ENCODE measurements at regions not wholly inside any gene's neighbourhood (a gene's known extent, or its start where the extent isn't known, plus 50 kb on each side); places are given as distances from the start of the nearest gene placed in this dataset.

DNA sequence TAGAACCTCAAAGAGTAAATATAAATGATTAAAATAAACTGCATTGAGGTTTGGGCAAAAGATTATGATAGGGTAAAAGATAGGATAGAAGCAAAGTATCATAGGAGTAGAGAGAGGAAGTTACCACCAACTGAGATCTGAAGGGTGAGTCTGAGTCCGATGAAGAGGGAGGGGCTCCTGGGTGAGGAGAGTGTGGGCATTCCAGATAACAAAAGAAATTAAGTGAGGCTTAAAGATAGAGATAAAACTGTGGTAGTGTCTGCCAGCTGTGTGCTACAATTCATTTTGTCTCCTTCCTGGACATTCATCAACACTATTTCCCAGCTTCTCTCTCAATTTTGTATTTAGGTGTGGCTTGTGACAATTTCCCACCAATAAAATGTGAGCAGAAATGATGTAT lies 343.0 kb upstream of the PLSCR5 start:
- Histone ChIP-seq H3K9ac (ENCODE audit: control insufficient read depth, insufficient read depth, low read length) (no peak overlapping the region), H3K4me1 (ENCODE audit: control insufficient read depth, insufficient read depth, low read length) (no peaks in the 10 kb centered on the region), H3K4me2 (ENCODE audit: control insufficient read depth, insufficient read depth) (no peak overlapping the region), H3K9me3 (replicated peaks; ENCODE audit: control insufficient read depth, insufficient read depth, low read length) (no peaks in the 10 kb centered on the region), H4K20me1 (ENCODE audit: control insufficient read depth, insufficient read depth) (no peaks in the 10 kb centered on the region), H3K27me3 (replicated peaks in 1 of 2; ENCODE audit: control insufficient read depth in 2 of 2, insufficient read depth in 2 of 2, low read length in 1 of 2) (no peaks in the 10 kb centered on the region), H3K36me3 (ENCODE audit: control insufficient read depth in 2 of 2, insufficient read depth in 2 of 2, low read length in 1 of 2) (no peaks in the 10 kb centered on the region), H2AFZ (ENCODE audit: control insufficient read depth, low read depth, low read length) (no peak overlapping the region), H3K4me3 (no peak overlapping the region), H3K79me2 (ENCODE audit: control insufficient read depth, insufficient read depth, low read length) (no peaks in the 10 kb centered on the region), H3K27ac (ENCODE audit: control insufficient read depth, insufficient read depth) (no peak overlapping the region)
- in situ Hi-C loops (cut with MboI), result no loop called here
- no TSS peak for BruUV-seq (replicated peaks)
- no peak for ATAC-seq
- ChIA-PET POLR2A (no interaction called here), SMC1A (ENCODE audit: uncharacterized antibody, unreplicated experiment) (interaction anchor here (1.2 kb wide), 1 partner anchor 24 kb away, joined by 5 read pairs; no protein-coding TSS in a partner anchor), RAD21 (ENCODE audit: unreplicated experiment) (no interaction called here), CTCF (no interaction called here)
- TF ChIP-seq RUNX3 (IDR thresholded peaks at IDR 0.05; ENCODE audit: low read length), result no peak
- no peak for TF ChIP-seq GABPA (IDR thresholded peaks at IDR 0.05; ENCODE audit: low read depth)
- TF ChIP-seq, protein P1, sequence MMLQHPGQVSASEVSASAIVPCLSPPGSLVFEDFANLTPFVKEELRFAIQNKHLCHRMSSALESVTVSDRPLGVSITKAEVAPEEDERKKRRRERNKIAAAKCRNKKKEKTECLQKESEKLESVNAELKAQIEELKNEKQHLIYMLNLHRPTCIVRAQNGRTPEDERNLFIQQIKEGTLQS (IDR thresholded peaks at IDR 0.05; ENCODE audit: borderline replicate concordance, extremely low read depth, low read depth, low read length), result no peak
- TF ChIP-seq YY1 (IDR thresholded peaks at IDR 0.05; ENCODE audit: low read depth, low read length), result no peak
- no peak for TF ChIP-seq NR2C2 (IDR thresholded peaks at IDR 0.05; ENCODE audit: borderline replicate concordance, control insufficient read depth, insufficient read length, low read depth)
- TF ChIP-seq, protein P2, sequence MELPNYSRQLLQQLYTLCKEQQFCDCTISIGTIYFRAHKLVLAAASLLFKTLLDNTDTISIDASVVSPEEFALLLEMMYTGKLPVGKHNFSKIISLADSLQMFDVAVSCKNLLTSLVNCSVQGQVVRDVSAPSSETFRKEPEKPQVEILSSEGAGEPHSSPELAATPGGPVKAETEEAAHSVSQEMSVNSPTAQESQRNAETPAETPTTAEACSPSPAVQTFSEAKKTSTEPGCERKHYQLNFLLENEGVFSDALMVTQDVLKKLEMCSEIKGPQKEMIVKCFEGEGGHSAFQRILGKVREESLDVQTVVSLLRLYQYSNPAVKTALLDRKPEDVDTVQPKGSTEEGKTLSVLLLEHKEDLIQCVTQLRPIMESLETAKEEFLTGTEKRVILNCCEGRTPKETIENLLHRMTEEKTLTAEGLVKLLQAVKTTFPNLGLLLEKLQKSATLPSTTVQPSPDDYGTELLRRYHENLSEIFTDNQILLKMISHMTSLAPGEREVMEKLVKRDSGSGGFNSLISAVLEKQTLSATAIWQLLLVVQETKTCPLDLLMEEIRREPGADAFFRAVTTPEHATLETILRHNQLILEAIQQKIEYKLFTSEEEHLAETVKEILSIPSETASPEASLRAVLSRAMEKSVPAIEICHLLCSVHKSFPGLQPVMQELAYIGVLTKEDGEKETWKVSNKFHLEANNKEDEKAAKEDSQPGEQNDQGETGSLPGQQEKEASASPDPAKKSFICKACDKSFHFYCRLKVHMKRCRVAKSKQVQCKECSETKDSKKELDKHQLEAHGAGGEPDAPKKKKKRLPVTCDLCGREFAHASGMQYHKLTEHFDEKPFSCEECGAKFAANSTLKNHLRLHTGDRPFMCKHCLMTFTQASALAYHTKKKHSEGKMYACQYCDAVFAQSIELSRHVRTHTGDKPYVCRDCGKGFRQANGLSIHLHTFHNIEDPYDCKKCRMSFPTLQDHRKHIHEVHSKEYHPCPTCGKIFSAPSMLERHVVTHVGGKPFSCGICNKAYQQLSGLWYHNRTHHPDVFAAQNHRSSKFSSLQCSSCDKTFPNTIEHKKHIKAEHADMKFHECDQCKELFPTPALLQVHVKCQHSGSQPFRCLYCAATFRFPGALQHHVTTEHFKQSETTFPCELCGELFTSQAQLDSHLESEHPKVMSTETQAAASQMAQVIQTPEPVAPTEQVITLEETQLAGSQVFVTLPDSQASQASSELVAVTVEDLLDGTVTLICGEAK (IDR thresholded peaks at IDR 0.05; ENCODE audit: borderline replicate concordance), result no peak
- TF ChIP-seq ZSCAN29 (IDR thresholded peaks at IDR 0.05), result no peak
- TF ChIP-seq, protein P3, sequence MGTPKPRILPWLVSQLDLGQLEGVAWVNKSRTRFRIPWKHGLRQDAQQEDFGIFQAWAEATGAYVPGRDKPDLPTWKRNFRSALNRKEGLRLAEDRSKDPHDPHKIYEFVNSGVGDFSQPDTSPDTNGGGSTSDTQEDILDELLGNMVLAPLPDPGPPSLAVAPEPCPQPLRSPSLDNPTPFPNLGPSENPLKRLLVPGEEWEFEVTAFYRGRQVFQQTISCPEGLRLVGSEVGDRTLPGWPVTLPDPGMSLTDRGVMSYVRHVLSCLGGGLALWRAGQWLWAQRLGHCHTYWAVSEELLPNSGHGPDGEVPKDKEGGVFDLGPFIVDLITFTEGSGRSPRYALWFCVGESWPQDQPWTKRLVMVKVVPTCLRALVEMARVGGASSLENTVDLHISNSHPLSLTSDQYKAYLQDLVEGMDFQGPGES (IDR thresholded peaks at IDR 0.05), result no peak
- TF ChIP-seq, protein P4, sequence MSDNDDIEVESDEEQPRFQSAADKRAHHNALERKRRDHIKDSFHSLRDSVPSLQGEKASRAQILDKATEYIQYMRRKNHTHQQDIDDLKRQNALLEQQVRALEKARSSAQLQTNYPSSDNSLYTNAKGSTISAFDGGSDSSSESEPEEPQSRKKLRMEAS (IDR thresholded peaks at IDR 0.05; ENCODE audit: low read depth, low read length), result no peak
- TF ChIP-seq HDGF (IDR thresholded peaks at IDR 0.05), result no peak
- no peak for TF ChIP-seq IKZF2 (IDR thresholded peaks at IDR 0.05)
- TF ChIP-seq, protein P5, sequence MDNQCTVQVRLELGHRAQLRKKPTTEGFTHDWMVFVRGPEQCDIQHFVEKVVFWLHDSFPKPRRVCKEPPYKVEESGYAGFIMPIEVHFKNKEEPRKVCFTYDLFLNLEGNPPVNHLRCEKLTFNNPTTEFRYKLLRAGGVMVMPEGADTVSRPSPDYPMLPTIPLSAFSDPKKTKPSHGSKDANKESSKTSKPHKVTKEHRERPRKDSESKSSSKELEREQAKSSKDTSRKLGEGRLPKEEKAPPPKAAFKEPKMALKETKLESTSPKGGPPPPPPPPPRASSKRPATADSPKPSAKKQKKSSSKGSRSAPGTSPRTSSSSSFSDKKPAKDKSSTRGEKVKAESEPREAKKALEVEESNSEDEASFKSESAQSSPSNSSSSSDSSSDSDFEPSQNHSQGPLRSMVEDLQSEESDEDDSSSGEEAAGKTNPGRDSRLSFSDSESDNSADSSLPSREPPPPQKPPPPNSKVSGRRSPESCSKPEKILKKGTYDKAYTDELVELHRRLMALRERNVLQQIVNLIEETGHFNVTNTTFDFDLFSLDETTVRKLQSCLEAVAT (IDR thresholded peaks at IDR 0.05), result no peak
- TF ChIP-seq ZNF217 (IDR thresholded peaks at IDR 0.05), result no peak
- no peak for TF ChIP-seq CHD2 (IDR thresholded peaks at IDR 0.05; ENCODE audit: borderline replicate concordance, low read depth, low read length)
- no peak for FAIRE-seq
- DNase-seq (ENCODE audit: low read depth, low spot score), result no peak
- intact Hi-C loops (cut with micrococcal nuclease; ENCODE audit: unreplicated experiment), result no loop called here
- 0% methylated on average over 1 of the region's 1 CpG for WGBS (ENCODE audit: insufficient coverage, insufficient replicate concordance, low lambda C conversion rate, missing lambda C conversion rate)
